ENCODE measurements at regions not wholly inside any gene's neighbourhood (a gene's known extent, or its start where the extent isn't known, plus 50 kb on each side); places are given as distances from the start of the nearest gene placed in this dataset.

GRCh38 chr11:119798656-119799055 is 69.7 kb upstream of the NECTIN1 start:
- TF ChIP-seq CTCF (IDR thresholded peaks at IDR 0.05; ENCODE audit: poor library complexity, severe bottlenecking) (no peak), EP300 (conservative IDR thresholded peaks at IDR 0.05; ENCODE audit: poor library complexity, severe bottlenecking) (no peak), RAD21 (conservative IDR thresholded peaks at IDR 0.05) (no peak)
